ENCODE measurements at regions not wholly inside any gene's neighbourhood (a gene's known extent, or its start where the extent isn't known, plus 50 kb on each side); places are given as distances from the start of the nearest gene placed in this dataset.

DNA sequence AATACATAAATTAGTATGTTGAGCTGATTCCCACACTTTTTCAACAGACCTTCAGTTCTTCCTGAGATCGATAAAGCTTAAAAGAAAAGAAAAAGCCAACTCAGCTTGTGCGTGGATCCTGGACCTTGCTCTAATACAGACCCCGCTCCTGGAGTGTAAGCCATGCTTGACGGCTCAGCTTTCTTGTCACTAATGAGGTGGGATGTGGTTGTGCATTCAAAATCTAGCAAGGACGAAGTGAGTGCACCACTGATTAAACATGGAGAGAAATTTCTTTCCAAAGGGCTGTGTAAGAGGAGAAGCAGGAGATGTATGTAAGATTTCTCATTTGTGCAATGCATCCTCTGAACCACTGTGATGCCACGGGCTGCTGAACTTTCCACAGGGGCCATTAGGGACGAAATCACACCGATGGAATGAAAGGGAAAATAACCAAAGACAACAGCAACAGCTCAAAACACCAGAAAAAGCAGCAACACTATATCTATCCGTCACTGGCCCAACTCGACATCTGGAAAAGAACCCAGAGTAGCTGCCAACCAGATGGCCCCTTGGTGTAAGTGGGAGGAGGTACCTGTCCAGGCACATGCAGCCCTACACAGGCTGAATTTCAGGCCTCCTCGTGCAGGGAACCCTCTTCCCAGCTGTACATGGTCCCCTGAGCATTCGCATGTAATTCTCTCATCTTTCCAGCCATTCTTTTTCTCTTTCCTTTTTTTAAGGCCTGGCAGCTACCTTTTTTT, 178.9 kb downstream of the SREK1 start:
- TF ChIP-seq CTCF (IDR thresholded peaks at IDR 0.05; ENCODE audit: borderline replicate concordance, insufficient read depth, low read depth, low read length) = no peak
- H3K4me3 ChIP-seq (ENCODE audit: low read depth, low read length) = no peak overlapping the region

GRCh38 chr5:66323529-66323895, 179.4 kb downstream of the SREK1 start:
- no peak overlapping the region for H3K4me3 ChIP-seq (ENCODE audit: low read depth, low read length)
- no peak for TF ChIP-seq CTCF (IDR thresholded peaks at IDR 0.05; ENCODE audit: borderline replicate concordance, insufficient read depth, low read depth, low read length)

DNA sequence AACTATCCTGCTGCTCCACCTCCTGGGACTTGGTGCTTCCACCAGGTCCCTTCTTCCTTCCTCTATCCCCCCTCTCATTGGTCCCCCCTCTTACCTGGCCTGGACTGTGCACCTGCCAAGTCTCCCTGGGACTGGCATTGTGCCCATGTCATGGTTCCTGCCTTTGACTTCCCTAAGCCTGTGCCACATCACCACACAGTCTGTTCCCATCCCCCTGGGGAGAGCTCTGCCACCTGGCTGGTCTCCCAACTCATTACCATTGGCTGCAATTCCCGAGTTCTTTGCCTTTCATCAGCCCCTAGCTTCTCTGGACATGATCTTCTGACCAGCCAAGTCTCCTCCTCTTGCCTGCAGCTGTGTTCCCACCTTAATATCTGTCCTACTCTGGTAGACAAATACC, 180.3 kb downstream of the SREK1 start:
- no peak for TF ChIP-seq CTCF (IDR thresholded peaks at IDR 0.05; ENCODE audit: borderline replicate concordance, insufficient read depth, low read depth, low read length)
- no peak overlapping the region for H3K4me3 ChIP-seq (ENCODE audit: low read depth, low read length)

- TF ChIP-seq CTCF (IDR thresholded peaks at IDR 0.05; ENCODE audit: borderline replicate concordance, insufficient read depth, low read depth, low read length) = no peak
- H3K4me3 ChIP-seq (ENCODE audit: low read depth, low read length) = no peak overlapping the region
These were observed 182.2 kb downstream of the SREK1 start for GRCh38 chr5:66326276-66326675.

- TF ChIP-seq CTCF (IDR thresholded peaks at IDR 0.05; ENCODE audit: borderline replicate concordance, insufficient read depth, low read depth, low read length) = no peak
- no peak overlapping the region for H3K4me3 ChIP-seq (ENCODE audit: low read depth, low read length)
These were observed 182.9 kb downstream of the SREK1 start for GRCh38 chr5:66327008-66327407.

GRCh38 chr5:66329078-66329477, 185.0 kb downstream of the SREK1 start:
- TF ChIP-seq CTCF (IDR thresholded peaks at IDR 0.05; ENCODE audit: borderline replicate concordance, insufficient read depth, low read depth, low read length) = no peak
- H3K4me3 ChIP-seq (ENCODE audit: low read depth, low read length) = no peak overlapping the region

DNA sequence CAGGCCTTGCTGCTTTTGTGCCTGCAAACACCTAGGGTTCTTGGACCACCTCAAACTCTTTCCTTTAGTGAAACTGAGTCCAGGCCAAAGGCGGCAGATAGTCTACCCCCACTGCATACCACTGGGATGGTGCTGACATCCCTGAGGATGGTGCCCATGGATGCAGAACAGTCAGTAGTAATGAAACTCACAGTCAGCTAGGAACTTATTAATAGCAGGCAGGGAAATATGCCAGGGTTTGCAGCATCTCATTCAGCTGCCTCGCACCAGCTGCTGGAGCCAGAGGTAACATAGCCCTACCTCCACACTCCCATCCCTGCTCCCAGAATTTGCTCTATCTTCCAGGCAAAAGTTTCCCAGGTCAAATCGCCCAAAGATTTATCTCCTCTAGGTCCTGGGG, 189.1 kb downstream of the SREK1 start:
- no peak for TF ChIP-seq CTCF (IDR thresholded peaks at IDR 0.05; ENCODE audit: borderline replicate concordance, insufficient read depth, low read depth, low read length)

More for the DNA sequence above, 189.1 kb downstream of the SREK1 start:
- no peak overlapping the region for H3K4me3 ChIP-seq (ENCODE audit: low read depth, low read length)
